GM21515 (cell line): ENCODE measurements at regions not wholly inside any gene's neighbourhood (a gene's known extent, or its start where the extent isn't known, plus 50 kb on each side); places are given as distances from the start of the nearest gene placed in this dataset.
"Not testable (repeated sequence)": the region's sequence is repeated elsewhere in the genome, so short reads cannot be mapped to it uniquely, and the experiment has no call there.

Experiments
- ATAC-seq: cut with Tn5 transposase; IDR thresholded peaks from one replicate; pipeline ENCODE4 v1.9.1; 2021; ENCODE audit not compliant: unreplicated experiment

- ATAC-seq, result not testable (repeated sequence)
Measured at GRCh38 chr1:143784239-143784882, 187.4 kb downstream of the FAM72C start.

GRCh38 chr1:143778178-143778577 is 193.6 kb downstream of the FAM72C start:
- ATAC-seq, result not testable (repeated sequence)

DNA sequence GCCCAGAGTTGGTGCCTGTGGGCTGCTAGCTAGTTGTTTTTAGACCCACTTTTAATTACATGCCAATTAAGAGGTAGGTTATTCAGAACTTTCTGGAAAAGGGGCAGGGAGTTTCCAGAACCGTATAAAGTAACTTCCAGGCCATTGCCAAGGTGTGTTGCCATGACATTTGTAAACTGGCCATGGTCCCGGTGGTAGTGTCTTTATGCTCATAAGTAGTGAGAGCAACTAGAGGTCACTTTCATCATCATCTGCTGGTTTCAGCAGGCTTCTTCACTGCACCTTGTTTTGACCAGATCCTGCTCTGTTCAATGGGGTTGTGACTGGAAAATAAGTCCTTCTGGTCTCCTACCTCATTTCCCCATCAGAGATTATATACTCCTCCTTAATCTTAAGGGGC is 207.0 kb downstream of the FAM72C start:
- not testable (repeated sequence) for ATAC-seq

GRCh38 chr1:143760366-143760765 is 211.4 kb downstream of the FAM72C start:
- not testable (repeated sequence) for ATAC-seq

DNA sequence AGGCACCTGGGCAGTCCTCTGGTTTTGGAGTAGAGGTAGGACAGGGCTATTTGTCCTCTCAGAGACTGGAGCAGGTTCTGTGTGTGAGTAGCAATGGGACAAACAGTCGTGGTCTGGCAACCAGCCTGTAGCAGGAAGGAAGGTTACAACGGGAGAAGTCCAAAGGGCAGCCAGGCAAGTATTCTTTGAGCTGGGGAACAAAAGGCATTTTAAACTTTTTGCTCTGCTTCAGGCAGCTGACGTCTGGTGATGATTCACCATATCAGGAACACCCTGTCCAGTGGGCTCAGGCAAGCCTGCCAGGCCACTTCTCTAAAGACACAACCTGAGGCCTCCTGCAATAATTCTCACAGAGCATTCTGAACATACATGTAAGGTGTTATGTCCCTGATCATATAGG is 215.8 kb downstream of the FAM72C start:
- ATAC-seq, result not testable (repeated sequence)

- no peak for ATAC-seq
Measured at GRCh38 chr1:143748906-143749305, 222.9 kb downstream of the FAM72C start.

GRCh38 chr1:143736562-143736961 is 235.2 kb downstream of the FAM72C start:
- no peak for ATAC-seq

- no peak for ATAC-seq
Measured at GRCh38 chr1:143735764-143736461, 235.9 kb downstream of the FAM72C start.

- ATAC-seq, result not testable (repeated sequence)
Measured at GRCh38 chr1:143734261-143734660, 237.5 kb downstream of the FAM72C start.

DNA sequence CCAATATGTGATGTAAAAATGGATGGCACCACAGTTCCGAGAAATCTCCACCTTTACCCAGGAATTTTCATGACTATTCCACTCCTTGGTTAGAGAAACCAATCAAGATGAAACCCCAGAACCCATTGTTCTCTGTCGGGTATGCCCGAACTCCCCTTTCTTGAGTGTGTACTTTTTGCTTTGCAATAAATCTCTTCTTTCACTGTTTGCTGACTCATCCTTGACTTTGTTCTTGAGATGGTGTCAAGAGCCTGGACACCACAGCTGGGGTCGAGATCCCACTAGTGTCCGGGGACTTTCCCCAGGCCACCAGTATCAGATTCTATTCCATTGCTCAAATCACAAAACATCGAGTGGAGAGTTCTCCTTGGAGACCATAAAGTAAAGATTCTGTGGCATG is 240.9 kb downstream of the FAM72C start:
- not testable (repeated sequence) for ATAC-seq

GRCh38 chr1:143729449-143730111 is 242.2 kb downstream of the FAM72C start:
- peak; percentile 80 for ATAC-seq

DNA sequence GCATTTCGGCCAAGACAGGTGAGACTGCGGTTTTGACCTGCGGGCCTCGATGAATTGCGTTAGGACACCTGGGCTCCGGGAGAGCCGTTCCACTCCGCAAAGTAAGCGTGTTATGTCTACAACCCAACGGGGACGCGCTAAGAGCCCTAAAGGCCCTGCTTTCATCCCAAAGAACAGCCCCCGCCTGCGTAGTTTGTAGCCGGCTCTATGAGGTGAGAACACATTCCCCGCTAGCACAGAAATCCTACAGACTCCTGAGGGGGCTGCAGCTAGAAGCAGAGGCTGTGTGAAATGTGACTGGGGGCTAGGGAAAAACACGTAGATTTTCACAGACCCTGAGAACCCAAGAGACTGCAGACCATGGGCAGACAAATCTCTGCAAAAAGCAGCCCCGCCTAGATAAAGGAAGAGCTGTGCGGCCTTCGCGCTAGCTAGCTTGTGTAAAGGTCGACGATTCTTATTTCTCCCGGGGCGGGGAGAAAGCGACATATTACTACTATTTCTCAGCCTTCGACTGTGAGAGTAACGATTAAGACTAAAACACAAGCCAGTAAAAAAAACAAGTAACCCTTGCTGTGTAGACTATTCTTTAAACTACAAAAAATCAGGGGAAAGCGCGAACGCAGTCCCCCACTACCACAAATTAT is 242.9 kb downstream of the FAM72C start:
- peak; percentile 89 for ATAC-seq

- no peak for ATAC-seq
Measured at GRCh38 chr1:143727263-143727662, 244.5 kb downstream of the FAM72C start.

GRCh38 chr1:143721024-143721373 is 250.8 kb downstream of the FAM72C start:
- ATAC-seq, result no peak

DNA sequence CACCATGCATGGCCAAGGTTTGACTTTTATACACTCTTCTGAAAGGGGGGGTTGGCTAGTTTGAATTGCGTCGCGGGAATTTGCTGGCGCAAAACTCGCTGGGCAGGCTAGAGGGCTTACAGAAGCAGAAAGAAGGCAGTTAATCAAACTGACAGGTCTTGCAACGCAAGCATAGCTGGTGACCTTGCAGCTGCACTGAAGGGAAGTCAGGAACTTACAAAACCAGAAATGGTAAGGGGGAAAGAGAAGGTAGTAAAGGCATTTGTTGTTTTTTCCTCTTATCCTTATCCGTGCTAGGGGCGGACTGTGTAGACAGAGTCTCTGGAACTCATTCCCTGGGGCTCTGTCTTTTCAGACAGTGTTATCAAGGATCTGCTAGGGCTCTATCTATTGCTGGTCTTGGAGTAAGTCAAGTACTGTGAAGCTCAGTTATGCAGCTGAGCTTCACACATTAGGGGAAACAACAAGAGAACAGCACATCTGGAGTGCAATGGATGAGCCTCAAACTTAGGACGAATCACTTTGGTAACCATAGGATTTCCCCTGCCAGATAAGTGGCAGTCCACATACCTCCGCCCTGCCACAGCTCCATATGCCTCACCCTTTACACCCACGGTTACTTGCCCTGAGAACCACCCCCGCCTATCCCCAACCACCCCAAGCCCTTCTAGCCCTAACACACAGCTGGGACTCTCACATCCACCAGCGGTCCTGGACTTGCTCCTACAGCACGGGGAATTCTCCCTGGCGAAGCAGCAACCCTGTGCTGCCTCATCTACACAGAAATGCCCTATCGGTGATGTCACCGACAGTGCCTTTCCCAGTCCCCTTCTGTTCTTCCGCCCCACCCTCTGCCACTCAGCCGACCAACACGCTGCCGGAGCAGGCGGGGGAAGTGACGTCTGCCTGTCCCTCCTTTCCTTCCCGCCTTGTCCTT is 251.4 kb downstream of the FAM72C start:
- no peak for ATAC-seq

- ATAC-seq, result no peak
Measured at GRCh38 chr1:143718524-143718923, 253.3 kb downstream of the FAM72C start.

- no peak for ATAC-seq
Measured at GRCh38 chr1:143718021-143718420, 253.8 kb downstream of the FAM72C start.

DNA sequence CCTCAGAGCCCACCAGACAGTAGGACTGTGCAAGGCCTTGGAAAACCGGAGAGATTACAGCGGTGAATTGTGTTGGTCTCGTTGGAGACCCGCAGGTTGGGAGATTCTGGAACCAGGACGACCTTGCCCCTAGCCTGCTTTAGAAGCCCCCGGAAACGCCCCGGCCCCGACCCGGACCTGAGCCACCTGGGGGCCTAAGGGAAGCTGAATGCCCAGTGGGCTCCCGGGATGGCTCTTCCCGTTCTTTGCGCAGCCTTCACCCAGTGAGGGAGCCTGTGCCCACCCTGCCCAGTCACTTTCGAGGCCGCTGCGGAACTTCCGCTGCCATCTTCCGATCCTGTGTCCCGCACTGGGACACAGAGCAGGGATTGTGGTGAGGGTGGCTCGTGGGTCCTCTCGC is 254.4 kb downstream of the FAM72C start:
- ATAC-seq, result no peak

GRCh38 chr1:143714913-143715312 is 256.9 kb downstream of the FAM72C start:
- not testable (repeated sequence) for ATAC-seq

- ATAC-seq, result not testable (repeated sequence)
Measured at GRCh38 chr1:143709606-143710259, 262.1 kb downstream of the FAM72C start.
